NT2/D1 (cell line): ENCODE measurements at regions not wholly inside any gene's neighbourhood (a gene's known extent, or its start where the extent isn't known, plus 50 kb on each side); places are given as distances from the start of the nearest gene placed in this dataset.

Experiments used
- DNase-seq: peaks from one replicate; pipeline ENCODE4 v3.0.0-alpha.2; 2011; ENCODE audit warnings: low read depth, low spot score
- H3K27me3 ChIP-seq: 2 replicates; pipeline ENCODE4 v1.6.0; 2011; ENCODE audit warnings: mild to moderate bottlenecking; ENCODE audit not compliant: insufficient read length, insufficient read depth
- H3K36me3 ChIP-seq: 2 replicates; pipeline ENCODE4 v1.6.1; 2011; ENCODE audit warnings: mild to moderate bottlenecking, low read length, mixed read lengths; ENCODE audit not compliant: insufficient read depth, insufficient read length
- H3K4me1 ChIP-seq: 2 replicates; pipeline ENCODE4 v1.5.1; 2011; ENCODE audit not compliant: insufficient read depth, insufficient read length
- H3K4me3 ChIP-seq: 2 replicates; pipeline ENCODE4 v1.5.1; 2011; ENCODE audit warnings: low read depth; ENCODE audit not compliant: insufficient read length
- H3K9ac ChIP-seq: 2 replicates; pipeline ENCODE4 v1.6.0; 2011; ENCODE audit warnings: low read depth; ENCODE audit not compliant: insufficient read length
- H3K9me3 ChIP-seq: 2 replicates; pipeline ENCODE4 v1.5.1; 2011; ENCODE audit warnings: mild to moderate bottlenecking, low read length; ENCODE audit not compliant: insufficient read depth
- SUZ12 ChIP-seq: IDR thresholded peaks from 2 replicates; pipeline ENCODE4 v1.6.1; 2011; ENCODE audit not compliant: insufficient read length, insufficient read depth; ENCODE audit errors: extremely low read depth
- YY1 ChIP-seq: IDR thresholded peaks from 2 replicates; pipeline ENCODE4 v1.6.1; 2011; ENCODE audit not compliant: insufficient read length, insufficient read depth
- ZNF274 ChIP-seq: IDR thresholded peaks from 2 replicates; pipeline ENCODE4 v1.6.1; 2011; ENCODE audit warnings: mild to moderate bottlenecking, low read depth, low read length

GRCh38 chr5:167315762-167316161, 975.7 kb upstream of the WWC1 start:
- Histone ChIP-seq H3K9me3 (no peaks in the 10 kb centered on the region; the same call in 1 of the 2 replicates), H3K36me3 (no peaks in the 10 kb centered on the region), H3K27me3 (no peaks in the 10 kb centered on the region), H3K9ac (no peak overlapping the region), H3K4me1 (no peaks in the 10 kb centered on the region), H3K4me3 (no peak overlapping the region)
- DNase-seq: no peak
- TF ChIP-seq ZNF274 (no peak), YY1 (no peak), SUZ12 (no peak)

- DNase-seq: no peak
- no peaks in the 10 kb centered on the region; the same call in 1 of the 2 replicates for H3K9me3 ChIP-seq
- no peak overlapping the region for H3K4me3 ChIP-seq
- TF ChIP-seq ZNF274: no peak
- no peaks in the 10 kb centered on the region for H3K36me3 ChIP-seq
- H3K27me3 ChIP-seq: no peaks in the 10 kb centered on the region
- no peaks in the 10 kb centered on the region for H3K4me1 ChIP-seq
- no peak overlapping the region for H3K9ac ChIP-seq
Measured at GRCh38 chr5:167317884-167318283, 973.6 kb upstream of the WWC1 start.

GRCh38 chr5:167319243-167319642, 972.2 kb upstream of the WWC1 start:
- H3K9ac ChIP-seq: no peak overlapping the region
- no peaks in the 10 kb centered on the region; the same call in 1 of the 2 replicates for H3K9me3 ChIP-seq
- H3K4me1 ChIP-seq: no peaks in the 10 kb centered on the region
- no peak for DNase-seq
- no peaks in the 10 kb centered on the region for H3K36me3 ChIP-seq
- H3K27me3 ChIP-seq: no peaks in the 10 kb centered on the region
- H3K4me3 ChIP-seq: no peak overlapping the region
- no peak for TF ChIP-seq YY1
- no peak for TF ChIP-seq ZNF274
- no peak for TF ChIP-seq SUZ12

- H3K4me1 ChIP-seq: no peaks in the 10 kb centered on the region
- H3K27me3 ChIP-seq: no peaks in the 10 kb centered on the region
- no peaks in the 10 kb centered on the region; the same call in 1 of the 2 replicates for H3K9me3 ChIP-seq
- H3K4me3 ChIP-seq: no peak overlapping the region
- H3K36me3 ChIP-seq: no peaks in the 10 kb centered on the region
- DNase-seq: no peak
- TF ChIP-seq YY1: no peak
- TF ChIP-seq ZNF274: no peak
- TF ChIP-seq SUZ12: no peak
- H3K9ac ChIP-seq: no peak overlapping the region
Measured at GRCh38 chr5:167320019-167320418, 971.4 kb upstream of the WWC1 start.

GRCh38 chr5:167332309-167332708, 959.1 kb upstream of the WWC1 start:
- Histone ChIP-seq H3K4me3 (no peak overlapping the region), H3K9me3 (no peaks in the 10 kb centered on the region), H3K36me3 (no peaks in the 10 kb centered on the region), H3K27me3 (no peaks in the 10 kb centered on the region), H3K9ac (no peak overlapping the region), H3K4me1 (no peaks in the 10 kb centered on the region)
- DNase-seq: no peak
- TF ChIP-seq SUZ12 (no peak), YY1 (no peak), ZNF274 (no peak)

- Histone ChIP-seq H3K9me3 (no peaks in the 10 kb centered on the region), H3K4me1 (no peaks in the 10 kb centered on the region), H3K36me3 (no peaks in the 10 kb centered on the region), H3K9ac (no peak overlapping the region), H3K27me3 (no peaks in the 10 kb centered on the region), H3K4me3 (no peak overlapping the region)
- DNase-seq: no peak
- TF ChIP-seq SUZ12: no peak
- no peak for TF ChIP-seq YY1
- TF ChIP-seq ZNF274: no peak
Measured at GRCh38 chr5:167336161-167336560, 955.3 kb upstream of the WWC1 start.

- Histone ChIP-seq H3K36me3 (no peaks in the 10 kb centered on the region), H3K4me3 (no peak overlapping the region), H3K27me3 (no peaks in the 10 kb centered on the region), H3K9me3 (no peaks in the 10 kb centered on the region), H3K9ac (no peak overlapping the region), H3K4me1 (no peaks in the 10 kb centered on the region)
- TF ChIP-seq ZNF274: no peak
- TF ChIP-seq SUZ12: no peak
- no peak for TF ChIP-seq YY1
- no peak for DNase-seq
Measured at GRCh38 chr5:167339205-167339604, 952.2 kb upstream of the WWC1 start.

GRCh38 chr5:167346461-167346860, 945.0 kb upstream of the WWC1 start:
- no peak for TF ChIP-seq SUZ12
- no peak for TF ChIP-seq YY1
- no peak for TF ChIP-seq ZNF274
- Histone ChIP-seq H3K27me3 (no peaks in the 10 kb centered on the region), H3K36me3 (no peaks in the 10 kb centered on the region), H3K4me1 (no peaks in the 10 kb centered on the region), H3K4me3 (no peak overlapping the region), H3K9ac (no peak overlapping the region), H3K9me3 (no peaks in the 10 kb centered on the region)
- DNase-seq: no peak
